ENCODE measurements at regions not wholly inside any gene's neighbourhood (a gene's known extent, or its start where the extent isn't known, plus 50 kb on each side); places are given as distances from the start of the nearest gene placed in this dataset.

GRCh38 chr10:4473977-4474376, 352.0 kb upstream of the AKR1E2 start:
- Histone ChIP-seq H3K36me3 (ENCODE audit: control insufficient read depth, insufficient read depth, low read length) (no peaks in the 10 kb centered on the region), H3K27me3 (ENCODE audit: control insufficient read depth, insufficient read depth, low read length) (no peaks in the 10 kb centered on the region), H3K27ac (ENCODE audit: low read length) (no peak overlapping the region), H3K4me3 (ENCODE audit: low read depth in 2 of 2, low read length in 2 of 2) (no peak overlapping the region), H3K9me3 (ENCODE audit: control insufficient read depth, insufficient read depth, low read depth, low read length) (peaks cover 6% of the 10 kb centered on the region; the same call in 1 of the 2 replicates), H3K4me1 (ENCODE audit: control insufficient read depth, insufficient read depth, low read length) (no peaks in the 10 kb centered on the region)
- intact Hi-C loops (cut with micrococcal nuclease; ENCODE audit: unreplicated experiment), result no loop called here
- in situ Hi-C loops (cut with HindIII; ENCODE audit: low pct_unique_long_range_greater_than_20kb, low sequenced_read_pairs), result no loop called here
- no peak for DNase-seq (ENCODE audit: low read depth, low spot score)
- POLR2A ChIA-PET, result no interaction called here
- TF ChIP-seq POLR2AphosphoS5 (IDR thresholded peaks at IDR 0.05; ENCODE audit: low read depth, low read length) (no peak), REST (IDR thresholded peaks at IDR 0.05; ENCODE audit: insufficient read depth in 1 of 2, low read depth in 2 of 2, low read length in 1 of 2) (no peak), TCF7L2 (IDR thresholded peaks at IDR 0.05; ENCODE audit: low read depth, low read length) (no peak), CTCF (IDR thresholded peaks at IDR 0.05) (no peak), SIN3A (IDR thresholded peaks at IDR 0.05; ENCODE audit: borderline replicate concordance, insufficient read depth, low read depth, low read length) (no peak)
- no TSS peak for BruUV-seq (replicated peaks)
- CTCF ChIA-PET, result no interaction called here
- no peak for ATAC-seq

- no peak for ATAC-seq
- POLR2A ChIA-PET, result no interaction called here
- H3K4me3 ChIP-seq (ENCODE audit: low read depth in 2 of 2, low read length in 2 of 2), result no peak overlapping the region
- H3K36me3 ChIP-seq (ENCODE audit: control insufficient read depth, insufficient read depth, low read length), result no peaks in the 10 kb centered on the region
- DNase-seq (ENCODE audit: low read depth, low spot score), result no peak
- TF ChIP-seq SIN3A (IDR thresholded peaks at IDR 0.05; ENCODE audit: borderline replicate concordance, insufficient read depth, low read depth, low read length) (no peak), POLR2AphosphoS5 (IDR thresholded peaks at IDR 0.05; ENCODE audit: low read depth, low read length) (no peak), TCF7L2 (IDR thresholded peaks at IDR 0.05; ENCODE audit: low read depth, low read length) (no peak), REST (IDR thresholded peaks at IDR 0.05; ENCODE audit: insufficient read depth in 1 of 2, low read depth in 2 of 2, low read length in 1 of 2) (no peak), CTCF (IDR thresholded peaks at IDR 0.05) (no peak)
- in situ Hi-C loops (cut with HindIII; ENCODE audit: low pct_unique_long_range_greater_than_20kb, low sequenced_read_pairs), result no loop called here
- no peaks in the 10 kb centered on the region for H3K27me3 ChIP-seq (ENCODE audit: control insufficient read depth, insufficient read depth, low read length)
- peaks cover 8% of the 10 kb centered on the region; the same call in 1 of the 2 replicates for H3K9me3 ChIP-seq (ENCODE audit: control insufficient read depth, insufficient read depth, low read depth, low read length)
- intact Hi-C loops (cut with micrococcal nuclease; ENCODE audit: unreplicated experiment), result no loop called here
- no peak overlapping the region for H3K27ac ChIP-seq (ENCODE audit: low read length)
- H3K4me1 ChIP-seq (ENCODE audit: control insufficient read depth, insufficient read depth, low read length), result no peaks in the 10 kb centered on the region
- CTCF ChIA-PET, result no interaction called here
- no TSS peak for BruUV-seq (replicated peaks)
These were observed 353.7 kb upstream of the AKR1E2 start for GRCh38 chr10:4472190-4472904.

Measured in Panc1 (cell line).